ENCODE measurements at regions not wholly inside any gene's neighbourhood (a gene's known extent, or its start where the extent isn't known, plus 50 kb on each side); places are given as distances from the start of the nearest gene placed in this dataset.

GRCh38 chr16:55214412-55214811 is 109.6 kb upstream of the IRX6 start:
- Histone ChIP-seq H3K4me1 (no peaks in the 10 kb centered on the region), H3K27me3 (no peaks in the 10 kb centered on the region), H3K27ac (no peak overlapping the region), H3K36me3 (no peaks in the 10 kb centered on the region), H3K9me3 (no peaks in the 10 kb centered on the region), H3K4me3 (no peak overlapping the region)
- 35 to 38% methylated on average over 2 of the region's 2 CpGs for WGBS, 2 donors
- intact Hi-C loops (cut with DNase I) = no loop called here
- TF ChIP-seq EP300 (IDR thresholded peaks at IDR 0.05) = no peak
- no peak for TF ChIP-seq POLR2A (IDR thresholded peaks at IDR 0.05)
- no peak for TF ChIP-seq POLR2AphosphoS5 (IDR thresholded peaks at IDR 0.05)
- no peak for TF ChIP-seq CTCF (IDR thresholded peaks at IDR 0.05)
- no peak for DNase-seq

- Histone ChIP-seq H3K4me3 (no peak overlapping the region), H3K4me1 (no peaks in the 10 kb centered on the region), H3K9me3 (no peaks in the 10 kb centered on the region), H3K36me3 (no peaks in the 10 kb centered on the region), H3K27me3 (no peaks in the 10 kb centered on the region), H3K27ac (no peak overlapping the region)
- WGBS, 2 donors = 43 to 68% methylated on average over 5 of the region's 5 CpGs
- intact Hi-C loops (cut with DNase I) = no loop called here
- no peak for TF ChIP-seq POLR2A (IDR thresholded peaks at IDR 0.05)
- TF ChIP-seq CTCF (IDR thresholded peaks at IDR 0.05) = no peak
- TF ChIP-seq POLR2AphosphoS5 (IDR thresholded peaks at IDR 0.05) = no peak
- no peak for TF ChIP-seq EP300 (IDR thresholded peaks at IDR 0.05)
- DNase-seq = no peak
These were observed 109.0 kb upstream of the IRX6 start for GRCh38 chr16:55214974-55215494.

GRCh38 chr16:55217392-55217791 is 106.6 kb upstream of the IRX6 start:
- TF ChIP-seq POLR2AphosphoS5 (IDR thresholded peaks at IDR 0.05) = no peak
- TF ChIP-seq CTCF (IDR thresholded peaks at IDR 0.05) = no peak
- no peak for TF ChIP-seq POLR2A (IDR thresholded peaks at IDR 0.05)
- TF ChIP-seq EP300 (IDR thresholded peaks at IDR 0.05) = no peak
- WGBS, 2 donors = 33 to 36% methylated on average over 2 of the region's 2 CpGs
- Histone ChIP-seq H3K4me3 (no peak overlapping the region), H3K27me3 (no peaks in the 10 kb centered on the region), H3K27ac (no peak overlapping the region), H3K9me3 (no peaks in the 10 kb centered on the region), H3K36me3 (no peaks in the 10 kb centered on the region), H3K4me1 (no peaks in the 10 kb centered on the region)
- no peak for DNase-seq
- intact Hi-C loops (cut with DNase I) = no loop called here

GRCh38 chr16:55221836-55222235 is 102.2 kb upstream of the IRX6 start:
- H3K4me1 ChIP-seq = no peaks in the 10 kb centered on the region
- DNase-seq = no peak
- no peaks in the 10 kb centered on the region for H3K36me3 ChIP-seq
- intact Hi-C loops (cut with DNase I) = no loop called here
- peaks cover 0 to 6% (median 2%) of the 10 kb centered on the region in 4 donors for H3K9me3 ChIP-seq
- no peak overlapping the region for H3K27ac ChIP-seq
- no peak overlapping the region for H3K4me3 ChIP-seq
- no peak for TF ChIP-seq EP300 (IDR thresholded peaks at IDR 0.05)
- no peak for TF ChIP-seq POLR2AphosphoS5 (IDR thresholded peaks at IDR 0.05)
- no peak for TF ChIP-seq POLR2A (IDR thresholded peaks at IDR 0.05)
- no peak for TF ChIP-seq CTCF (IDR thresholded peaks at IDR 0.05)
- peaks cover 0 to 2% (median 0%) of the 10 kb centered on the region in 3 donors for H3K27me3 ChIP-seq
- 63 to 72% methylated on average over 3 of the region's 3 CpGs for WGBS, 2 donors

GRCh38 chr16:55222486-55222885 is 101.5 kb upstream of the IRX6 start:
- Histone ChIP-seq H3K27me3 (peaks cover 0 to 4% (median 0%) of the 10 kb centered on the region in 3 donors), H3K4me3 (no peak overlapping the region), H3K36me3 (no peaks in the 10 kb centered on the region), H3K27ac (no peak overlapping the region), H3K4me1 (no peaks in the 10 kb centered on the region), H3K9me3 (peaks cover 0 to 6% (median 2%) of the 10 kb centered on the region in 4 donors)
- DNase-seq = no peak
- intact Hi-C loops (cut with DNase I) = no loop called here
- TF ChIP-seq POLR2AphosphoS5 (IDR thresholded peaks at IDR 0.05) = no peak
- TF ChIP-seq POLR2A (IDR thresholded peaks at IDR 0.05) = no peak
- no peak for TF ChIP-seq EP300 (IDR thresholded peaks at IDR 0.05)
- no peak for TF ChIP-seq CTCF (IDR thresholded peaks at IDR 0.05)
- 47 to 52% methylated on average over 7 of the region's 7 CpGs for whole genome bisulfite sequencing, 2 donors

Measured in sigmoid colon (tissue), 6 donors.